ENCODE measurements at regions not wholly inside any gene's neighbourhood (a gene's known extent, or its start where the extent isn't known, plus 50 kb on each side); places are given as distances from the start of the nearest gene placed in this dataset.

GRCh38 chr3:61345020-61345419, 93.8 kb upstream of the FHIT start:
- CTCF ChIA-PET, result interaction anchor here (0.6 kb wide), 1 partner anchor 485 kb away, joined by 4 read pairs; no protein-coding TSS in a partner anchor
- Mint-ChIP-seq H3K27me3 (ENCODE audit: insufficient read depth, unreplicated experiment) (no peaks in the 10 kb centered on the region), H3K4me3 (ENCODE audit: unreplicated experiment) (no peak overlapping the region), H3K4me1 (ENCODE audit: insufficient read depth, unreplicated experiment) (no peaks in the 10 kb centered on the region), H3K36me3 (ENCODE audit: insufficient read depth, unreplicated experiment) (no peaks in the 10 kb centered on the region), H3K27ac (ENCODE audit: low read depth, unreplicated experiment) (no peak overlapping the region), H3K9me3 (ENCODE audit: unreplicated experiment) (no peaks in the 10 kb centered on the region)
- POLR2A ChIA-PET, result no interaction called here
- BruUV-seq (replicated peaks), result no TSS peak
- DNase-seq (ENCODE audit: unreplicated experiment), result no peak
- intact Hi-C loops (cut with micrococcal nuclease), result no loop called here
- no peak for TF ChIP-seq CTCF (IDR thresholded peaks at IDR 0.05; ENCODE audit: unreplicated experiment)

GRCh38 chr3:61347981-61348380, 96.7 kb upstream of the FHIT start:
- Mint-ChIP-seq H3K9me3 (ENCODE audit: unreplicated experiment) (no peaks in the 10 kb centered on the region), H3K27me3 (ENCODE audit: insufficient read depth, unreplicated experiment) (no peaks in the 10 kb centered on the region), H3K27ac (ENCODE audit: low read depth, unreplicated experiment) (no peak overlapping the region), H3K36me3 (ENCODE audit: insufficient read depth, unreplicated experiment) (no peaks in the 10 kb centered on the region), H3K4me1 (ENCODE audit: insufficient read depth, unreplicated experiment) (no peaks in the 10 kb centered on the region), H3K4me3 (ENCODE audit: unreplicated experiment) (no peak overlapping the region)
- no TSS peak for BruUV-seq (replicated peaks)
- CTCF ChIA-PET, result interaction anchor here (1.4 kb wide), 1 partner anchor 11 kb away, joined by 5 read pairs; no protein-coding TSS in a partner anchor
- intact Hi-C loops (cut with micrococcal nuclease), result no loop called here
- DNase-seq (ENCODE audit: unreplicated experiment), result no peak
- POLR2A ChIA-PET, result no interaction called here
- no peak for TF ChIP-seq CTCF (IDR thresholded peaks at IDR 0.05; ENCODE audit: unreplicated experiment)

- no TSS peak for BruUV-seq (replicated peaks)
- peaks cover 6% of the 10 kb centered on the region for H3K27me3 Mint-ChIP-seq (ENCODE audit: insufficient read depth, unreplicated experiment)
- no peak overlapping the region for H3K27ac Mint-ChIP-seq (ENCODE audit: low read depth, unreplicated experiment)
- no peak overlapping the region for H3K4me3 Mint-ChIP-seq (ENCODE audit: unreplicated experiment)
- TF ChIP-seq CTCF (IDR thresholded peaks at IDR 0.05; ENCODE audit: unreplicated experiment), result no peak
- H3K9me3 Mint-ChIP-seq (ENCODE audit: unreplicated experiment), result no peaks in the 10 kb centered on the region
- H3K36me3 Mint-ChIP-seq (ENCODE audit: insufficient read depth, unreplicated experiment), result no peaks in the 10 kb centered on the region
- no peaks in the 10 kb centered on the region for H3K4me1 Mint-ChIP-seq (ENCODE audit: insufficient read depth, unreplicated experiment)
- no peak for DNase-seq (ENCODE audit: unreplicated experiment)
- intact Hi-C loops (cut with micrococcal nuclease), result no loop called here
- POLR2A ChIA-PET, result no interaction called here
- CTCF ChIA-PET, result interaction anchor here (0.6 kb wide), 1 partner anchor 34 kb away, joined by 3 read pairs; no protein-coding TSS in a partner anchor
Observed at GRCh38 chr3:61349717-61350116, 98.5 kb upstream of the FHIT start.

GRCh38 chr3:61350782-61351309, 99.6 kb upstream of the FHIT start:
- POLR2A ChIA-PET, result no interaction called here
- Mint-ChIP-seq H3K4me1 (ENCODE audit: insufficient read depth, unreplicated experiment) (no peaks in the 10 kb centered on the region), H3K36me3 (ENCODE audit: insufficient read depth, unreplicated experiment) (no peaks in the 10 kb centered on the region), H3K4me3 (ENCODE audit: unreplicated experiment) (no peak overlapping the region), H3K27ac (ENCODE audit: low read depth, unreplicated experiment) (no peak overlapping the region), H3K27me3 (ENCODE audit: insufficient read depth, unreplicated experiment) (peaks cover 17% of the 10 kb centered on the region), H3K9me3 (ENCODE audit: unreplicated experiment) (no peaks in the 10 kb centered on the region)
- CTCF ChIA-PET, result interaction anchor here (0.6 kb wide), 1 partner anchor 814 kb away, joined by 3 read pairs; no protein-coding TSS in a partner anchor
- BruUV-seq (replicated peaks), result no TSS peak
- no peak for TF ChIP-seq CTCF (IDR thresholded peaks at IDR 0.05; ENCODE audit: unreplicated experiment)
- intact Hi-C loops (cut with micrococcal nuclease), result no loop called here
- DNase-seq (ENCODE audit: unreplicated experiment), result no peak

Data from MCF 10A (cell line).